ENCODE measurements at regions not wholly inside any gene's neighbourhood (a gene's known extent, or its start where the extent isn't known, plus 50 kb on each side); places are given as distances from the start of the nearest gene placed in this dataset.

DNA sequence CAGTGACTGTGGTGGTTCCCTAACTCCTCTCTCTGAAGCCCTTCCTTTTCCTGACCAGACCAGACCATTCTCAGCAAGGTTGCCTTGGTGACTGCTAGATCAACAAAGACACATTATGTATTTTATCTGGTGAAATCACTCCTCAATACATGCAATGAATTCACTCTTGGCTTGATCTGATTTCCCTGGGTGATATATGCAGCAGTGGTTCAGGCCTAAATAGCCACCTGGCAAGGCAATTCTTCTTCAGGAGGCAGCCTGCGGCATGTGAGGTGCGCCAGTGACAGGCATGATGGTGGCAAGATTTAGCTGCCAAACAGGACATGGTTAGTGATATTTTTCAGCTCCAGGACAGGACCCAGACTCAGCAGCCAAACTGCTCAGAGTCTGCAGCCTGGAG is 350.3 kb upstream of the CCDC196 start:
- no peak overlapping the region for H3K4me3 ChIP-seq (ENCODE audit: low read depth in 1 of 2, low read length in 2 of 2)
- H3K27ac ChIP-seq (ENCODE audit: low read depth in 2 of 2, low read length in 1 of 2): no peak overlapping the region
- 66 to 83% methylated on average over 2 of the region's 2 CpGs for WGBS, 2 donors
- H3K36me3 ChIP-seq (ENCODE audit: control insufficient read depth in 2 of 2, insufficient read depth in 2 of 2, low read length in 1 of 2): no peaks in the 10 kb centered on the region
- H3K9me3 ChIP-seq (ENCODE audit: control insufficient read depth in 2 of 2, insufficient read depth in 1 of 2, low read depth in 1 of 2, low read length in 1 of 2): no peaks in the 10 kb centered on the region
- H3K27me3 ChIP-seq (ENCODE audit: control insufficient read depth in 1 of 2, insufficient read depth in 2 of 2, low read length in 2 of 2): no peaks in the 10 kb centered on the region
- H3K4me1 ChIP-seq (ENCODE audit: control insufficient read depth in 2 of 2, insufficient read depth in 2 of 2, low read length in 1 of 2): no peaks in the 10 kb centered on the region

DNA sequence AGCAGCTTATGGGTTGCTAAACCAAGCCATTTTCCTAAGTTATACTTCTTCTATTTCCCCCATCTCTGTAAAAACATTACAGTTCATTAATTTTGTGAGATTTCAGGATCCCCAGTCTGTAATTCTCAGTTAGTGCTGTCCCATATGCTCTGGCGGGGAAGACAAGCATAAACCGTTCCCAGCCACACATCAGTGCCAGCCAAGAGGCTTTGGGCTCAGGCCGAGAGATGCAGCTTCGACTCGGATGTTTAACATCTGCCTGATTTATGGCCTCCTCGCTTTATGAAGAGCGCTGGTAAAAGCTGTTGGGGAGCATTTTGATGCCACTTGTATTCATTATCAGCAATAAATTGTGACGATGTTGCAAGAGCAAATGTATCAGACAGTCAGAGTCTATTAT is 349.1 kb upstream of the CCDC196 start:
- 78 to 86% methylated on average over 8 of the region's 8 CpGs for WGBS, 2 donors
- Histone ChIP-seq H3K4me1 (ENCODE audit: control insufficient read depth in 2 of 2, insufficient read depth in 2 of 2, low read length in 1 of 2) (no peaks in the 10 kb centered on the region), H3K4me3 (ENCODE audit: low read depth in 1 of 2, low read length in 2 of 2) (no peak overlapping the region)

DNA sequence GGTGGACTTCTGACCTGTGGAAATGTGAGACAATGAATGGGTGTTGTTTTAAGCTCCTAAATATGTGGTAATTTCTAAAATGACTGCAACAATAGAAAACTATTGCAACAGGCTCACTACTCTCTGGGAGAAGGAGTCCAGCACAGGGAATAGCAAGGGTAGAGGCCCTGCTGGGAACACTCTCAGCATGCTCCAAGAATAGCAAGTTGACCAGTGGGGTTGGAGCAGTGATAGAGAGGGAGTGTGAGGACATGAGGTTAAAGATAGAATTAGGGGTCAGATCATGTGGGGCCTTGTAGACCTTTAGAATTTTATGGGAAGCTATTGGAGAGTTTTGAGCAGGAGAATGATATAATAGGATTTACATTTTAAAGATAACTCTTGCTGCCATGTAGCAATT is 346.7 kb upstream of the CCDC196 start:
- H3K36me3 ChIP-seq (ENCODE audit: control insufficient read depth in 2 of 2, insufficient read depth in 2 of 2, low read length in 1 of 2): no peaks in the 10 kb centered on the region
- no peaks in the 10 kb centered on the region for H3K27me3 ChIP-seq (ENCODE audit: control insufficient read depth in 1 of 2, insufficient read depth in 2 of 2, low read length in 2 of 2)
- H3K4me1 ChIP-seq (ENCODE audit: control insufficient read depth in 2 of 2, insufficient read depth in 2 of 2, low read length in 1 of 2): no peaks in the 10 kb centered on the region
- peaks cover 0 to 6% of the 10 kb centered on the region in 2 donors for H3K9me3 ChIP-seq (ENCODE audit: control insufficient read depth in 2 of 2, insufficient read depth in 1 of 2, low read depth in 1 of 2, low read length in 1 of 2)
- H3K4me3 ChIP-seq (ENCODE audit: low read depth in 1 of 2, low read length in 2 of 2): no peak overlapping the region
- H3K27ac ChIP-seq (ENCODE audit: low read depth in 2 of 2, low read length in 1 of 2): no peak overlapping the region

More for the DNA sequence above, 349.1 kb upstream of the CCDC196 start:
- H3K9me3 ChIP-seq (ENCODE audit: control insufficient read depth in 2 of 2, insufficient read depth in 1 of 2, low read depth in 1 of 2, low read length in 1 of 2): peaks cover 0 to 6% of the 10 kb centered on the region in 2 donors
- H3K27ac ChIP-seq (ENCODE audit: low read depth in 2 of 2, low read length in 1 of 2): no peak overlapping the region
- no peaks in the 10 kb centered on the region for H3K36me3 ChIP-seq (ENCODE audit: control insufficient read depth in 2 of 2, insufficient read depth in 2 of 2, low read length in 1 of 2)
- H3K27me3 ChIP-seq (ENCODE audit: control insufficient read depth in 1 of 2, insufficient read depth in 2 of 2, low read length in 2 of 2): no peaks in the 10 kb centered on the region

DNA sequence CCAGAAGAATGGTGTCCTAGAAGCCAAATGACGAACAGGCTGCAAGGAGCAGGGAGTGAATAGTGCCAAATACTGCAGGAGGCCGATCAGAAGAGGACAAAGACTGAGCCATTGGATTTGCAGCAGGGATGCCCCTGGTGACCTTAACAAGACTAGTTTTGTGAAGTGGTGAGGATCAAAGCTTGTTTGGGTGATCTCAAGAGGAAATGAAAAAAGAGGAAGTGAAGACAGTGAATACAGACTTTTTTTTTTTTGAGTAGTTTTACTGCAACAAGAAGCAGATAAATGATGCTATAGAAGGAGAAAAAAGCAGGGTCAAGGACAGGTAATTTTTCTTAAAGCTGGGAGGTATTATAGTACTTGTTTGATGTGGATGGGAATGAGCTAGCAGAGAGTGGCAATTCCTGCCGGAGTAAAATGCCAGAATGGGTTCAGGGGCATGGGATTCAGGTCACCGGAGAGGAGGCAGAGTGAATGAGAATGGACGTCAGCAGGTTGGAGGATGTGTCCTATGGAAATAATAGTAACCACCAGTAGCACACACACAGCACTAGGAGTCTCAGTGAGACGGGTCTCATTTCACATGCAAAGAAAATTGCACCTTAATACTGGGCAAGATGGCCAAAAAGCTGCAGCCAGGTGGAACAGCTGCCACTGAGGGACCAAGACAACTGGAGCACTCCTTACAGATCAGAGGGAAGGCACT is 345.8 kb upstream of the CCDC196 start:
- 70 to 79% methylated on average over 6 of the region's 6 CpGs for WGBS, 2 donors
- no peak overlapping the region for H3K27ac ChIP-seq (ENCODE audit: low read depth in 2 of 2, low read length in 1 of 2)

GRCh38 chr14:66140963-66141362 is 345.2 kb upstream of the CCDC196 start:
- 90 to 100% methylated on average over 3 of the region's 3 CpGs for WGBS, 2 donors
- H3K36me3 ChIP-seq (ENCODE audit: control insufficient read depth in 2 of 2, insufficient read depth in 2 of 2, low read length in 1 of 2): no peaks in the 10 kb centered on the region

More for the DNA sequence above, 345.8 kb upstream of the CCDC196 start:
- Histone ChIP-seq H3K36me3 (ENCODE audit: control insufficient read depth in 2 of 2, insufficient read depth in 2 of 2, low read length in 1 of 2) (no peaks in the 10 kb centered on the region), H3K9me3 (ENCODE audit: control insufficient read depth in 2 of 2, insufficient read depth in 1 of 2, low read depth in 1 of 2, low read length in 1 of 2) (peaks cover 0 to 6% of the 10 kb centered on the region in 2 donors), H3K4me3 (ENCODE audit: low read depth in 1 of 2, low read length in 2 of 2) (no peak overlapping the region), H3K4me1 (ENCODE audit: control insufficient read depth in 2 of 2, insufficient read depth in 2 of 2, low read length in 1 of 2) (no peaks in the 10 kb centered on the region), H3K27me3 (ENCODE audit: control insufficient read depth in 1 of 2, insufficient read depth in 2 of 2, low read length in 2 of 2) (no peaks in the 10 kb centered on the region)

GRCh38 chr14:66141733-66142132 is 344.4 kb upstream of the CCDC196 start:
- no peak overlapping the region for H3K4me3 ChIP-seq (ENCODE audit: low read depth in 1 of 2, low read length in 2 of 2)
- H3K27ac ChIP-seq (ENCODE audit: low read depth in 2 of 2, low read length in 1 of 2): no peak overlapping the region
- WGBS, 2 donors: 79 to 80% methylated on average over 2 of the region's 2 CpGs
- H3K9me3 ChIP-seq (ENCODE audit: control insufficient read depth in 2 of 2, insufficient read depth in 1 of 2, low read depth in 1 of 2, low read length in 1 of 2): peaks cover 0 to 6% of the 10 kb centered on the region in 2 donors
- no peaks in the 10 kb centered on the region for H3K27me3 ChIP-seq (ENCODE audit: control insufficient read depth in 1 of 2, insufficient read depth in 2 of 2, low read length in 2 of 2)
- no peaks in the 10 kb centered on the region for H3K4me1 ChIP-seq (ENCODE audit: control insufficient read depth in 2 of 2, insufficient read depth in 2 of 2, low read length in 1 of 2)
- no peaks in the 10 kb centered on the region for H3K36me3 ChIP-seq (ENCODE audit: control insufficient read depth in 2 of 2, insufficient read depth in 2 of 2, low read length in 1 of 2)

More at GRCh38 chr14:66140963-66141362, 345.2 kb upstream of the CCDC196 start:
- Histone ChIP-seq H3K27ac (ENCODE audit: low read depth in 2 of 2, low read length in 1 of 2) (no peak overlapping the region), H3K9me3 (ENCODE audit: control insufficient read depth in 2 of 2, insufficient read depth in 1 of 2, low read depth in 1 of 2, low read length in 1 of 2) (peaks cover 0 to 6% of the 10 kb centered on the region in 2 donors), H3K27me3 (ENCODE audit: control insufficient read depth in 1 of 2, insufficient read depth in 2 of 2, low read length in 2 of 2) (no peaks in the 10 kb centered on the region), H3K4me1 (ENCODE audit: control insufficient read depth in 2 of 2, insufficient read depth in 2 of 2, low read length in 1 of 2) (no peaks in the 10 kb centered on the region), H3K4me3 (ENCODE audit: low read depth in 1 of 2, low read length in 2 of 2) (no peak overlapping the region)

DNA sequence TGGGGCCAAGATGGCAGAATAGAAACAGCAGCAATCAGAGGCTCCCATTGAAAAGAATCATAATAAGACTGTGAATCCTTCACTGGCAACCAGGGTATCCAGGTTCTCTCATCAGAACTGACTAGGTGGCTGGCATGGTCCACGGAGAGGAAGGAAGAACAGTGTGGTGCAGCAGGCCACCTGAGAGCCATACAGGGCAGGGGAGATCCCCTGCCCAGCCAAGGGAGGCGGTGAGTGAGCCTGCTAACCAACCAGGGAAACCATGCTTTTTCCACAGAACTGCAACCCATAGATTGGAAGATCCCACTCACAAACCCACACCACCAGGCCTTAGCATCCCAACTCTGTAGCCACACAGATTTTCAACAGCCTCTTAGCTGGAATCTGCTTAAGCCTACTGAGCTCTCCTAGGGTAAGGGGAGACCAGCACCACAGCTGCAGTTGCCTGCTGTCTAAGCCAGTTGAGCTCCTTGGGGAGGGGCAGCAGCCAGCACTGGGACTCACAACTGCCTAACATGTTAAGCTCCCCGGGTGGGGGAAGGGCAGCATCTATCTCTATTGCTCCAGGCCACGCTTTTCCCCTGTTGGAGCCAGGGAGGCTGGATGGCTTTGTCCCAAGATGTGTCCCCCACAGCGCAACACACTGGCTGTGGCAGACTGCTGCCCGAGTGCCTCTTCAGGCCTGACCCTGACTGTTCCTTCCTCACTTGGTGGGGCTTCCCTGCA is 342.6 kb upstream of the CCDC196 start:
- whole genome bisulfite sequencing, 2 donors: 83 to 89% methylated on average over 6 of the region's 6 CpGs

DNA sequence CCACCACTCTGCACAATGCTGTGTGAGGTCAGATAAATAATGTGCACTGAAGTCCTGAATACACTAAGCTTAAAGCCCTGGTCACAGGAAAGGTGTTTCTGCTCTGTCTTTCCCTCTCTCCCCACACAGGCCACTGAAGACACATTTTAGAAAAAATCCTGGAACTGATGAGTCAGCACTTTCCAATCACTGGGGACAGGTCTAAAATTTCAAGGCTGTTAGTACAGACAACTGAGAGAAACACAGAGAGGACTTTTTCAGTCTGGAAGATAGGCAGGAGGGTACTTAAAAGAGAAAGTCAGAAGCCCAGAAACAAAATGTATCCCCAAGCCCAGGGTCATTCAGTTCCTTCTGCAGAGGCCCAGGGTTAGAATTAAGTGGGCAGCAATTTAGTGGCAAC is 333.9 kb upstream of the CCDC196 start:
- no peak overlapping the region for H3K4me3 ChIP-seq (ENCODE audit: low read depth in 1 of 2, low read length in 2 of 2)
- H3K9me3 ChIP-seq (ENCODE audit: control insufficient read depth in 2 of 2, insufficient read depth in 1 of 2, low read depth in 1 of 2, low read length in 1 of 2): no peaks in the 10 kb centered on the region
- H3K27ac ChIP-seq (ENCODE audit: low read depth in 2 of 2, low read length in 1 of 2): no peak overlapping the region
- no peaks in the 10 kb centered on the region for H3K36me3 ChIP-seq (ENCODE audit: control insufficient read depth in 2 of 2, insufficient read depth in 2 of 2, low read length in 1 of 2)
- no peaks in the 10 kb centered on the region for H3K27me3 ChIP-seq (ENCODE audit: control insufficient read depth in 1 of 2, insufficient read depth in 2 of 2, low read length in 2 of 2)
- H3K4me1 ChIP-seq (ENCODE audit: control insufficient read depth in 2 of 2, insufficient read depth in 2 of 2, low read length in 1 of 2): no peaks in the 10 kb centered on the region

More for the DNA sequence above, 342.6 kb upstream of the CCDC196 start:
- no peaks in the 10 kb centered on the region for H3K27me3 ChIP-seq (ENCODE audit: control insufficient read depth in 1 of 2, insufficient read depth in 2 of 2, low read length in 2 of 2)
- no peak overlapping the region for H3K27ac ChIP-seq (ENCODE audit: low read depth in 2 of 2, low read length in 1 of 2)
- H3K4me1 ChIP-seq (ENCODE audit: control insufficient read depth in 2 of 2, insufficient read depth in 2 of 2, low read length in 1 of 2): no peaks in the 10 kb centered on the region
- H3K4me3 ChIP-seq (ENCODE audit: low read depth in 1 of 2, low read length in 2 of 2): no peak overlapping the region
- H3K9me3 ChIP-seq (ENCODE audit: control insufficient read depth in 2 of 2, insufficient read depth in 1 of 2, low read depth in 1 of 2, low read length in 1 of 2): peaks cover 0 to 6% of the 10 kb centered on the region in 2 donors
- H3K36me3 ChIP-seq (ENCODE audit: control insufficient read depth in 2 of 2, insufficient read depth in 2 of 2, low read length in 1 of 2): no peaks in the 10 kb centered on the region

GRCh38 chr14:66152747-66153146 is 333.4 kb upstream of the CCDC196 start:
- Histone ChIP-seq H3K4me1 (ENCODE audit: control insufficient read depth in 2 of 2, insufficient read depth in 2 of 2, low read length in 1 of 2) (no peaks in the 10 kb centered on the region), H3K4me3 (ENCODE audit: low read depth in 1 of 2, low read length in 2 of 2) (no peak overlapping the region), H3K27ac (ENCODE audit: low read depth in 2 of 2, low read length in 1 of 2) (no peak overlapping the region), H3K36me3 (ENCODE audit: control insufficient read depth in 2 of 2, insufficient read depth in 2 of 2, low read length in 1 of 2) (no peaks in the 10 kb centered on the region), H3K27me3 (ENCODE audit: control insufficient read depth in 1 of 2, insufficient read depth in 2 of 2, low read length in 2 of 2) (no peaks in the 10 kb centered on the region), H3K9me3 (ENCODE audit: control insufficient read depth in 2 of 2, insufficient read depth in 1 of 2, low read depth in 1 of 2, low read length in 1 of 2) (no peaks in the 10 kb centered on the region)
- WGBS, 2 donors: 38 to 51% methylated on average over 5 of the region's 5 CpGs

DNA sequence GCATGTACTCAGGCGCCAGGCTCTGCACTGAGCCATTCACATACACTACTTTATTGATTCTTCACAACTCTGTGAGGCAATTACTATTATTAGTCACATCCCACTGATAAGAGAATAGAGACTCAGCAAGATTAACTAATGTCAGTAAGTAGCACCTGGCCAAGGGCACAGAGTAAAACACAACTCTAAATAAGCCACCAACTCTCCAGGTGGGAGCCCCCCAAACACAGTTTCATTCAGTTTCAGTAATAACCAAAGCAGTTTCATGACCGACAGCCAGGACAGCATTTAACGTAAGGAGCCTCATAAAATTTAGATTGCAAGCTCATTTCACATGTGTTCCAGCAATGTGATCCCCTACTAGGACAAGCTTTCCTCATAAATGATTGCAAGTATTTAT is 323.1 kb upstream of the CCDC196 start:
- Histone ChIP-seq H3K4me3 (ENCODE audit: low read depth in 1 of 2, low read length in 2 of 2) (no peak overlapping the region), H3K36me3 (ENCODE audit: control insufficient read depth in 2 of 2, insufficient read depth in 2 of 2, low read length in 1 of 2) (no peaks in the 10 kb centered on the region), H3K27ac (ENCODE audit: low read depth in 2 of 2, low read length in 1 of 2) (no peak overlapping the region), H3K27me3 (ENCODE audit: control insufficient read depth in 1 of 2, insufficient read depth in 2 of 2, low read length in 2 of 2) (no peaks in the 10 kb centered on the region), H3K9me3 (ENCODE audit: control insufficient read depth in 2 of 2, insufficient read depth in 1 of 2, low read depth in 1 of 2, low read length in 1 of 2) (peaks cover 0 to 3% of the 10 kb centered on the region in 2 donors), H3K4me1 (ENCODE audit: control insufficient read depth in 2 of 2, insufficient read depth in 2 of 2, low read length in 1 of 2) (no peaks in the 10 kb centered on the region)
- WGBS, 2 donors: 73 to 89% methylated on average over 3 of the region's 3 CpGs

Measured in esophagus (tissue), 2 donors.